ENCODE measurements at regions not wholly inside any gene's neighbourhood (a gene's known extent, or its start where the extent isn't known, plus 50 kb on each side); places are given as distances from the start of the nearest gene placed in this dataset.

DNA sequence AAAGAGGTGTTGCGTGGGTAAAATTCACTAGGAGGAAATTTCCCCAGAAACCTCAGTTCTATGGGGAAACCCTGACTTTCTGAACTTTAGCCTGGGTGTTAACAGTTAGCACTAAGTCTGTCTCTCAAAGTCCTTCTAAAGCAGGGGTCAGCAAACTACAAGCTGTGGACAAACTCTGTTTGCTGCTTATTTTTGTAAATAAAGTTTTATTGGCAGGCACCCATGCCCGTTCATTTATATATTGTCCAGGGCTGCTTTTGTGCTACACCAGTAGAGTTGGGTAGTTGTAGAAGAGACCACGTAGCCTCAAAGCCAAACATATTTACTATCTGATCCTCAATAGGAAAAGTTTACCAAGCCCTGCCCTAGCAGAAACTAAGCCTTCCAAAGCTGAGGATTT, 159.7 kb downstream of the USP31 start:
- TF ChIP-seq, protein P1, sequence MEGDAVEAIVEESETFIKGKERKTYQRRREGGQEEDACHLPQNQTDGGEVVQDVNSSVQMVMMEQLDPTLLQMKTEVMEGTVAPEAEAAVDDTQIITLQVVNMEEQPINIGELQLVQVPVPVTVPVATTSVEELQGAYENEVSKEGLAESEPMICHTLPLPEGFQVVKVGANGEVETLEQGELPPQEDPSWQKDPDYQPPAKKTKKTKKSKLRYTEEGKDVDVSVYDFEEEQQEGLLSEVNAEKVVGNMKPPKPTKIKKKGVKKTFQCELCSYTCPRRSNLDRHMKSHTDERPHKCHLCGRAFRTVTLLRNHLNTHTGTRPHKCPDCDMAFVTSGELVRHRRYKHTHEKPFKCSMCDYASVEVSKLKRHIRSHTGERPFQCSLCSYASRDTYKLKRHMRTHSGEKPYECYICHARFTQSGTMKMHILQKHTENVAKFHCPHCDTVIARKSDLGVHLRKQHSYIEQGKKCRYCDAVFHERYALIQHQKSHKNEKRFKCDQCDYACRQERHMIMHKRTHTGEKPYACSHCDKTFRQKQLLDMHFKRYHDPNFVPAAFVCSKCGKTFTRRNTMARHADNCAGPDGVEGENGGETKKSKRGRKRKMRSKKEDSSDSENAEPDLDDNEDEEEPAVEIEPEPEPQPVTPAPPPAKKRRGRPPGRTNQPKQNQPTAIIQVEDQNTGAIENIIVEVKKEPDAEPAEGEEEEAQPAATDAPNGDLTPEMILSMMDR (IDR thresholded peaks at IDR 0.05) = no peak
- TF ChIP-seq POLR2A (IDR thresholded peaks at IDR 0.05) (no peak), POLR2AphosphoS5 (IDR thresholded peaks at IDR 0.05) (no peak), EP300 (IDR thresholded peaks at IDR 0.05) (no peak)

Data from stomach (tissue), 4 donors.